ENCODE measurements at regions not wholly inside any gene's neighbourhood (a gene's known extent, or its start where the extent isn't known, plus 50 kb on each side); places are given as distances from the start of the nearest gene placed in this dataset.
"Not testable (repeated sequence)": the region's sequence is repeated elsewhere in the genome, so short reads cannot be mapped to it uniquely, and the experiment has no call there.

DNA sequence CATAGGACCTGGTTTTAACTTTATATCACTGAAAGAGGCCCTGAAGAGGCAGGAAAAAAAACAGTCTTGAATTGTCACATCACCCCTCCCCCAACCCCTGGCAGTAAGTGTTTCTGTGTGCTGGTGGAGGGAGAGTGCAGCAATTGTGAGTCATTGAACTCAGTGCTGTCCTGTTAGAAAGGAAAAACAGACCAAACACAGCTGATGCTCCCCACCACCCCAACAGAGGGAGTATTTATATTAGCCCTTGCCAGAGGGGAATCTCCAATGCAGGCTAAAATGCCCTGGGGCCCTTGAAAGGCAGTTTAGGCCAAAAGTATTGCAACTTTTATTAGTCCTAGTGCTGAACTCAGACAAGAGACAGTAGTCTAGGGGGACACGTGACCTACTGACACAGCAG, 197.8 kb upstream of the AGTR2 start:
- DNase-seq: no peak

DNA sequence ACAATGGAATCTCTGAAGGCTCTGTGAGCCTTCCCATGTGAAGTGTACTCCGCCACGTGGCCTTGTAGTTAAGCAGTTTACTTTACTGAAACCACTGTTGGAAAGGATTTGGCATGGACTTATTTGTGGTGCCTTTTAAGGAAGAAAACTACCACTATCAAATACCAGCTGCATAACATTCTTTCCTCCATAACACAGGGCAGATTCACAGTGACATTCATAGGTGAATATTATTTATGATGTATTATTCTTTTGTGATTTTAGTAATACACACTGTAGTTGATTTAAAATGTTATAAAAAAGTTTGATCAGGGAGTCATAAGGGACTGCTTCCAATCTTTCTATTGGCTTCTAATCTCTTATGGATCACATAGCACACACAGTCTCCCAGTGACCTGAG, 192.5 kb upstream of the AGTR2 start:
- DNase-seq: no peak

DNA sequence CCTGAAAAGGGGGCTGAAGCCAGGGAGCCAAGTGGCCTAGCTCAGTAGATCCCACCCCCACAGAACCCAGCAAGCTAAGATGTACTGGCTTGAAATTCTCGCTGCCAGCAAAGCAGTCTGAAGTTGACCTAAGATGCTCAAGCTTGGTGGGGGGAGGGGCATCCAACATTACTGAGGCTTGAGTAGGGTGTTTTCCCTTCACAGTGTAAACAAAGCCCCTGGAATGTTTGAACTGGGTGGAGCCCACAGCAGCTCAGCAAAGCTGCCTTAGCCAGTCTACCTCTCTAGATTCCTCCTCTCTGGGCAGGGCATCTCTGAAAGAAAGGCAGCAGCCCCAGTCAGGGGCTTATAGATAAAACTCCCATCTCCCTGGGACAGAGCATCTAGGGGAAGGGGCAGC, 187.4 kb upstream of the AGTR2 start:
- not testable (repeated sequence) for DNase-seq

DNA sequence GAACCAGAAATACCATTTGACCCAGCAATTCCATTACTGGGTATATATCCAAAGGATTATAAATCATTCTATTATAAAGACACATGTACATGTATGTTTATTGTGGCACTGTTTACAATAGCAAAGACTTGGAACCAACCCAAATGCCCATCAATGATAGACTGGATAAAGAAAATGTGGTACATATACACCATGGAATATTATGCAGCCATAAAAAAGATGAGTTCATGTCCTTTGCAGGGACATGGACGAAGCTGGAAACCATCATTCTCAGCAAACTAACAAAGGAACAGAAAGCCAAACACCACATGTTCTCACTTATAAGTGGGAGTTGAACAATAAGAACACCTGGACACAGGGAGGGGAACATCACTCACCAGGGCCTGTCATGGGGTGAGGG, 183.1 kb upstream of the AGTR2 start:
- not testable (repeated sequence) for DNase-seq

DNA sequence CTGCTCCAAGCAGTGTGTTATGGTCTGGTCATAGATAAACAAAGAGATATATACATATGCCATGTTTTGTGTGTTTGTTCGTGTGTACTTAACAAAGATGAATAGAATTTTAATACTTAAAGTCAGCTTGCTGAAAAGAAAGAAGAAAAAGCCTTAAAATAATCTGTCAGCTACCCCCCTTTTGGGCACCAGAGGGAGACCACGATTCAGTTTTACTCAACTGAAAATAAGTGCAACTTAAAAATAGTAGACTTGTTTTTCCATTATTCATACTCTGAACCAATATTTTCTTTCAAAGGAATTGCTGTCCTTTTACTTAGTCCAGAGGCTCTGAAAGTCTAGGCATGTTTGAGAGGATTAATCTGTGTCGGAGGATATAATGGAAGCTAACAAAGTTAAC, 181.7 kb upstream of the AGTR2 start:
- DNase-seq: no peak

DNA sequence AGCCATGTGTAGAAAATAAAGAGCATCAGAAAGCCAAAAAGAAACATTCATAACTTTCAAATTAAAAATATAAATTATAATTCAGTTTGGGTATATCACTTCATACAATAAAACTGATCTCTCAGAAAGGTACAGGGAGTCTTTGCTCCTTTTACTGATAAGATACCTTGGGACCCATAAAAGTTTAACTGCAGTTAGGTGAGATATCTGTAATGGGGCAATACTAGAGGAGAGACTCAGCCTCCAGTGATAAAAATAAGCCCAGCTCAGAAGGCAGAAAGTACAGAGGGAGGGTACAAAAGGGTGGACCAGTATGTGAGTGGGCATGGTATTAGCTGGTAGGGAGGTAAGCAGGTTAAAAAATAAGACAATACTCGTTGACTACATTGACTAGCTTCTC, 180.9 kb upstream of the AGTR2 start:
- no peak for DNase-seq

DNA sequence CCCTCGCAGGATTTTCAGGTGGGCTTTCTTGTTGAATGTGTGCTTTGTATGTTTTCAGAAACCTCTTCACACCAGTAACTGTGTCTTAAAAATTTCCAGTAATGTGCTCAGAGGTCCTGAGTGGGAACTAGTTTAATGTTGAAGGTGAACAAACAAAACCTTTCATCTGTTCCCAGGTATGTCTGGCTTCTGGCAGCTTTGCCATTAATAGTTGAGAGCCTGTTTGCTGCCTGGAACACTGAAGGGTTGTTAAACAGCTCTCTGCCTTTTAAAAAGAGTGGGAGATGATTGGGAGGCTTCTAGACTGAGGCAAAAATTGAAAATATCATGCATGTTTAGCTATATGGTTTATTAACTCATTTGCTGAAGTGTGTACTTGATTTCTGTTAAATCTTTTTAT, 161.2 kb upstream of the AGTR2 start:
- DNase-seq: no peak

DNA sequence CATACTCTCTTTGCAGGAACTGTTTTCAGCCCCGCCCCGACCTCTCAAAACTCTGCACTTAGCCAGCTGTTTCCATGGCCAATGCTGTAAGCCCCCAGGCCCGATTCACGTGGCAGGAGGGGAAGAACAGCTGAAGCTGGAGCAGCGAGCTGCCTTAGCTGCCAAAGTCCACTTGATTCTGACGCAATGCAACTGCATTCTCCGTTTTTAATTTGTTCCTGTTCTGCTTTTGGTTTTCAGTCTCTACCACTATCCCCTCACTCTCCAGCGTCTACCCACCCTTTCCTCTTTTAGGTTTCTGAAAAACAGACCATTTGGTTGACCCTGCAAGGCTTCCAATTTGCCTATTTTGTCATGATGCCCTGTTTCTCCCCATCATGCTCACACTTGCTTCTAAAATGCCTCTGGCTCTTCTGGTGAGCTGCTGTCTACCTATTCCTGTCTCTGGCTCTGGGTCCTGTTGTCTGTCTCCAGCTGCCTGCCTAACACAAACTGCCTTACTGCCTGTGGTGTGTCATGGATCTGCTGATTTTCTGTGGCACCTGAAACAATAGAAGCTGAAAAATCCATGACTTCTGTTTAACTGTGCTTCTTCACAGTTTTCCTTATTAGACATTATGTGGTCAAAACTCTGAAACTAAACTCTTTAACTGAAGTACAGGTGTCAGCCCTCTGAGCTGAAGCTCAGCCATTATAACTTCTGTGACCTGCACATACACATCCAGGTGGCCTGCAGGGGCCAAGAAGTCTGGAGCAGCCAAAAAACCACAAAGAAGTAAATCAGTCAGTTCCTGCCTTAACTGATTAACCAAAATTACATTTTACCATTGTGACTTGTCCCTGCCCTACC, 160.5 kb upstream of the AGTR2 start:
- DNase-seq: peak; percentile 7 to 36 (median 10)

DNA sequence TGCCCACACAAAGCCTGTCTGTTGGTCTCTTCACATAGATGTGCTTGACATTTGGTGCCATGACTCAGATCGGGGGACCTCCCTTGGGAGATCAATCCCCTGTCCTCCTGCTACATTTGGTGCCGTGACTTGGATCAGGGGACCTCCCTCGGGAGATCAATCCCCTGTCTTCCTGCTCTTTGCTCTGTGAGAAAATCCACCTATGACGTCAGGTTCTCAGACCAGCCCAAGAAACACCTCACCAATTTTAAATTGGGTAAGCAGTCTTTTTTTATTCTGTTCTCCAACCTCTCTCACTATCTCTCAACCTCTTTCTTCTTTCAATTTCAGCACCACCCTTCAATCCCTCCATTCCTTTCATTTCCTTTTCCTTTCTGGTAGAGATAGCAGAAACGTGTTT, 159.6 kb upstream of the AGTR2 start:
- DNase-seq: no peak

DNA sequence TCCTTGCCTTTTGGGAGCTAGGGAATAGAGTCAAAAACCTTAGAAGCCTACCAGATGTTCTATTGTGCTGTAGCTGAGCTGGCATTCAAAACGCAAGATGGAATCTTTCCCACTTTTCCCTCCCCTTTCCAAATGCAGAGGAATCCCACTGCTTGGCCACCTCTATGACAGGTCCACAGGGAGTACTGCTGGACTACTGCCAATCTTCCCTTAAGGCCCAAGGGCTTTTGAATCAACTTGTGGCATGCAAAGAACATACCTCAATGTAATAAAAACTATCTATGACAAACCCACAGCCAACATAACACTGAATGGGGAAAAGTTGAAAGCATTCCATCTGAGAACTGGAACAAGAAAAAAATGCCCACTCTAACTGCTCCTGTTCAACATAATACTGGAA, 139.2 kb upstream of the AGTR2 start:
- no peak for DNase-seq

All from suppressor macrophage treated with lipopolysaccharide for 1 hour (primary cell).